ENCODE measurements at regions not wholly inside any gene's neighbourhood (a gene's known extent, or its start where the extent isn't known, plus 50 kb on each side); places are given as distances from the start of the nearest gene placed in this dataset.

- H3K9me3 ChIP-seq (ENCODE audit: low read depth, low read length, poor library complexity, severe bottlenecking) = no peaks in the 10 kb centered on the region
- DNase-seq (ENCODE audit: low spot score) = no peak
- intact Hi-C loops (cut with micrococcal nuclease; ENCODE audit: unreplicated experiment) = no loop called here
- ChIA-PET CTCF (no interaction called here), POLR2A (ENCODE audit: low non-redundant PET) (no interaction called here)
- H3K27me3 ChIP-seq (replicated peaks; ENCODE audit: insufficient read depth, low read depth, low read length, poor library complexity) = no peaks in the 10 kb centered on the region
- no peak overlapping the region for H3K27ac ChIP-seq (ENCODE audit: low read depth, low read length, poor library complexity, severe bottlenecking)
- no peak overlapping the region for H3K4me3 ChIP-seq (ENCODE audit: low read depth, low read length, poor library complexity, severe bottlenecking)
- BruUV-seq (replicated peaks) = no TSS peak
- H3K4me1 ChIP-seq (ENCODE audit: insufficient read depth, low read length, poor library complexity, severe bottlenecking) = no peaks in the 10 kb centered on the region
- H3K36me3 ChIP-seq (ENCODE audit: insufficient read depth, low read length, poor library complexity, severe bottlenecking) = no peaks in the 10 kb centered on the region
- TF ChIP-seq EZH2 (IDR thresholded peaks at IDR 0.05; ENCODE audit: borderline replicate concordance, low read depth, low read length, poor library complexity, severe bottlenecking) (no peak), CTCF (conservative IDR thresholded peaks at IDR 0.05; ENCODE audit: low read depth, low read length) (no peak)
These were observed 463.6 kb upstream of the NR2F2 start for GRCh38 chr15:95866711-95867440.

GRCh38 chr15:95868450-95868849 lies 462.1 kb upstream of the NR2F2 start:
- Histone ChIP-seq H3K4me1 (ENCODE audit: insufficient read depth, low read length, poor library complexity, severe bottlenecking) (peaks cover 2% of the 10 kb centered on the region), H3K27me3 (replicated peaks; ENCODE audit: insufficient read depth, low read depth, low read length, poor library complexity) (no peaks in the 10 kb centered on the region), H3K4me3 (ENCODE audit: low read depth, low read length, poor library complexity, severe bottlenecking) (no peak overlapping the region), H3K9me3 (ENCODE audit: low read depth, low read length, poor library complexity, severe bottlenecking) (no peaks in the 10 kb centered on the region), H3K27ac (ENCODE audit: low read depth, low read length, poor library complexity, severe bottlenecking) (no peak overlapping the region), H3K36me3 (ENCODE audit: insufficient read depth, low read length, poor library complexity, severe bottlenecking) (no peaks in the 10 kb centered on the region)
- no peak for TF ChIP-seq EZH2 (IDR thresholded peaks at IDR 0.05; ENCODE audit: borderline replicate concordance, low read depth, low read length, poor library complexity, severe bottlenecking)
- TF ChIP-seq CTCF (conservative IDR thresholded peaks at IDR 0.05; ENCODE audit: low read depth, low read length) = no peak
- no TSS peak for BruUV-seq (replicated peaks)
- DNase-seq (ENCODE audit: low spot score) = no peak
- intact Hi-C loops (cut with micrococcal nuclease; ENCODE audit: unreplicated experiment) = no loop called here
- ChIA-PET POLR2A (ENCODE audit: low non-redundant PET) (no interaction called here), CTCF (no interaction called here)

GRCh38 chr15:95868970-95869369 lies 461.5 kb upstream of the NR2F2 start:
- Histone ChIP-seq H3K36me3 (ENCODE audit: insufficient read depth, low read length, poor library complexity, severe bottlenecking) (no peaks in the 10 kb centered on the region), H3K9me3 (ENCODE audit: low read depth, low read length, poor library complexity, severe bottlenecking) (no peaks in the 10 kb centered on the region), H3K27me3 (replicated peaks; ENCODE audit: insufficient read depth, low read depth, low read length, poor library complexity) (no peaks in the 10 kb centered on the region), H3K27ac (ENCODE audit: low read depth, low read length, poor library complexity, severe bottlenecking) (no peak overlapping the region), H3K4me1 (ENCODE audit: insufficient read depth, low read length, poor library complexity, severe bottlenecking) (peaks cover 7% of the 10 kb centered on the region), H3K4me3 (ENCODE audit: low read depth, low read length, poor library complexity, severe bottlenecking) (no peak overlapping the region)
- BruUV-seq (replicated peaks) = no TSS peak
- TF ChIP-seq CTCF (conservative IDR thresholded peaks at IDR 0.05; ENCODE audit: low read depth, low read length) = no peak
- no peak for TF ChIP-seq EZH2 (IDR thresholded peaks at IDR 0.05; ENCODE audit: borderline replicate concordance, low read depth, low read length, poor library complexity, severe bottlenecking)
- intact Hi-C loops (cut with micrococcal nuclease; ENCODE audit: unreplicated experiment) = no loop called here
- POLR2A ChIA-PET (ENCODE audit: low non-redundant PET) = no interaction called here
- CTCF ChIA-PET = no interaction called here
- DNase-seq (ENCODE audit: low spot score) = no peak
